Right ventricle myocardium inferior (tissue), 1 donor: ENCODE measurements at regions not wholly inside any gene's neighbourhood (a gene's known extent, or its start where the extent isn't known, plus 50 kb on each side); places are given as distances from the start of the nearest gene placed in this dataset.
"Not testable (repeated sequence)": the region's sequence is repeated elsewhere in the genome, so short reads cannot be mapped to it uniquely, and the experiment has no call there.

ENCODE experiments used
- ATAC-seq: fragments of 200-7000 bp; cut with Tn5 transposase; one replicate; pipeline ENCODE4 v1.9.1; 2020; ENCODE audit warnings: mild to moderate bottlenecking, moderate library complexity
- DNase-seq: peaks from one replicate; pipeline ENCODE4 v3.0.0; 2021; ENCODE audit errors: missing footprints
- intact Hi-C: fragments of 100-400 bp; cut with DNase I; formaldehyde crosslinking; loops from one replicate; pipeline ENCODE4 v1.11.0; 2022
- donor health status: DM: no; HTN: yes; CAD: no; lungs with severe emphysema.

DNA sequence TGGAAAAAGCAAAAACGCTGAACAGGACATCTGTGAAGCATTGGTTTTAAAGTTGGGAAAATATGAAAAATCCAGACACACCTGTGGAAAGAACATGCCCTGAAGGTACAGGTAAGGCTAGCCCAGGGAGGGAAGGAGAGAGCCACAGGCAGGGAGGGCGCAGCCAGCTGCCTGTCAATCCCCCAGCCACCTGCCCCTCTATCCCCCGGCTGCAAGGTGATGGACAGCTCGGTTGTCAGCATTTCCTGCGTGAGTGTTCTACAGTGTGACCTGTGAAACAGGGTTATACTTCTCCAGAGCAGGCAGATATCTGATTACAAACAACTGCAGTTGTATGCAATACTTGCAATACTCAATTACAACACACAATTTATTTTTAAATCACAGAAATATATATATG is 358.1 kb downstream of the SMOC2 start:
- no peak for ATAC-seq
- intact Hi-C loops, result no loop called here
- DNase-seq, result no peak

DNA sequence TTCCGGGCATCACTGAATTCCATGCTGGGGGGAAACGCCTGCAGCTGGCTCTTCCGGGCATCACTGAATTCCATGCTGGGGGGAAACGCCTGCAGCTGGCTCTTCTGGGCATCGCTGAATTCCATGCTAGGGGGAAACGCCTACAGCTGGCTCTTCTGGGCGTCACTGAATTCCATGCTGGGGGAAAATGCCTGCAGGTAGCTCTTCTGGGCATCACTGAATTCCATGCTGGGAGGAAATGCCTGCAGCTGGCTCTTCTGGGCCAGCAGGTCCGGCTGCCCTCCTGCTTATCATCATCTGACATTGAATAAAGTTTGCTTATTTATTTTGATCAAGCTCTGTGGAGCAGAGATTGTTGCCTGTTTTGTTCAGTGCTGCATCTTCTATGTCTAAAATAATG is 355.1 kb downstream of the SMOC2 start:
- ATAC-seq (no peak), DNase-seq (no peak)
- intact Hi-C loops, result no loop called here

DNA sequence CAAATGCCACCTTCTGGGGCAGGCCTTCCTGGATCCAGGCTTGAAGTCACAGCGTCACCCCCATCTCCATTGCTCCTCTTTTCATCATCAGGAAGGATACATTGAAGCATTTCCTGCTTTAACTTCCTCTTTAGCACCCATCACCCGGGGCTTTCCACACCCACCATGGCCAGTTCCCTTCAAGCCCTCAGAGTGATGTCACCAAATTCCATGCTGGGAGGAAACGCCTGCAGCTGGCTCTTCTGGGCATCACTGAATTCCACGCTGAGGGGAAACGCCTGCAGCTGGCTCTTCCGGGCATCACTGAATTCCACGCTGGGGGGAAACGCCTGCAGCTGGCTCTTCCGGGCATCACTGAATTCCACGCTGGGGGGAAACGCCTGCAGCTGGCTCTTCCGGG is 354.6 kb downstream of the SMOC2 start:
- intact Hi-C loops, ATAC-seq: not testable (repeated sequence)

DNA sequence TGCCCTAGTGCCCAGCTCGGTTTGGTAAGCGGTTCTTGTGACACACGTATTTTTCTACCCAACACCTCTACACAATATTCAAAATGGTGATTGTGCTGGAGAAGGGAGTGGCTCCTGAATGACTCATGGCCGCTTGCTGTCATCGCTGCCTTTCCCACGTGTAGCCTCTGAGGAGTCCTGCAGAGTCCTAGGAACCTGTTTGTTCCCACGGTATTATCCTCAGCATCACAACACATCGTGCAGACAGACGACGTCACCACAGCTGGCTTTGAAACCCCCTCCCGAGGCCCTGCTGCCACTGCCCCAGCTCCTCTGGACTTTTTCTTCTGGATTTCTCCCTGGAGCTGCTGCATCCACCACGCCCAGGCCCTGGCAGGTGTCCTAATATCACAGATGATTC is 353.5 kb downstream of the SMOC2 start:
- DNase-seq, result no peak
- intact Hi-C loops, result no loop called here
- no peak for ATAC-seq

More for the DNA sequence above, 354.6 kb downstream of the SMOC2 start:
- DNase-seq, result not testable (repeated sequence)

DNA sequence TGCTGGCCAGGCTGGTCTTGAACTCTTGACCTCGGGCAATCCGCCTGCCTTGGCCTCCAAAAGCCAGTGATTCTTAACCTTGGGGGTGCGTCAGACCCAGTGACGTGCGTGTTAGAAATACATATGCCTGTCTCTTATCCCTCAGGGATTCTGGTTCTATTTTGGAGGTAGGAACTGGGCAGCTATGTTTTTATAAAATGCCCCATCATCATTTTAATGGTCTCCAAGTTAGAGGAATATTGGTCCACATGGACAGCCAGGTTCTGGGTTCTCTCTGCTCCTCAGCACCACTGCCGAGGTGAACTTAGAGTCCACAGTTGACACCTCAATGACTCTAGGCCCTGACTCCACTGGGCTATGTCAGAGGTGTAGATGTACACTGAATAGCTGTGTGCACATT is 352.7 kb downstream of the SMOC2 start:
- DNase-seq (no peak), ATAC-seq (no peak)
- intact Hi-C loops, result no loop called here

DNA sequence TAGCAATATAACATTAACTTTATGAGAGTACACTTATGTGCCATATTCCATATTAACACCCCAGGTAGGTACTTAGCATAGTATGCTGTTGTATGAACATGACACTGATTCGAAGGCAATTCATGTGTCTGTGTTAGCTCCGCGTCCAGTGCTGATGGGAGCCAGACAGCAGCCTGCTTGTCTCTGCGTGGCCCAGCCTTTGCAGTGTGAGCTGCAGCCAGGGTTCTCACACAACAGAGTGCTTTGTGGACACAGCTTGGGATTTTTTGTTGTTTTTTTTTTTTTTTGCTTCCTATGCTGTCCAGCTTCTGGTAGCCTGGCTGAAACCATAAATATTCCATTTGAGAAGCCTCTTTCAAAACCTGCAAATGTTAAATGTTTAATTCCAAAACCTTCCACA is 350.9 kb downstream of the SMOC2 start:
- ATAC-seq (no peak), DNase-seq (no peak)
- intact Hi-C loops, result no loop called here

DNA sequence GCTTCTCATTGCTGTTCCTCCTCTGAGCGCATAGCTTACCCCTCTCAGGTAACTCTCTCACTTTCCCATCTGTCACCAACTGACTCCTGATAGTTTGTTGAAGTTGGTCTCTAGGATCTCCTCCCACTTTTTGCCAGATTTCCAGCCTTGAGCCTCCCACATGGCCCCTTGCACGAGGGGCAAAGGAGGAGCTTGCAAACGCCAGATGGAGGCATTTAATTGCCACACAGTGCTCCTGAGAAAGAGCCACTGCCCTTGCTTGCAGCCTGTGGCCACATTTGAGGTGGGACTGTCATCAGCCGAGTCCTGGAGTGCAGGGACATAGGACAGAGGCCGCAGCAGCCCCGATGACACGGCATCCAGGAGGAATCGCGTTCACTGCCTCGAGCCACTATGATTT is 348.7 kb downstream of the SMOC2 start:
- ATAC-seq (no peak), DNase-seq (no peak)
- intact Hi-C loops, result no loop called here

DNA sequence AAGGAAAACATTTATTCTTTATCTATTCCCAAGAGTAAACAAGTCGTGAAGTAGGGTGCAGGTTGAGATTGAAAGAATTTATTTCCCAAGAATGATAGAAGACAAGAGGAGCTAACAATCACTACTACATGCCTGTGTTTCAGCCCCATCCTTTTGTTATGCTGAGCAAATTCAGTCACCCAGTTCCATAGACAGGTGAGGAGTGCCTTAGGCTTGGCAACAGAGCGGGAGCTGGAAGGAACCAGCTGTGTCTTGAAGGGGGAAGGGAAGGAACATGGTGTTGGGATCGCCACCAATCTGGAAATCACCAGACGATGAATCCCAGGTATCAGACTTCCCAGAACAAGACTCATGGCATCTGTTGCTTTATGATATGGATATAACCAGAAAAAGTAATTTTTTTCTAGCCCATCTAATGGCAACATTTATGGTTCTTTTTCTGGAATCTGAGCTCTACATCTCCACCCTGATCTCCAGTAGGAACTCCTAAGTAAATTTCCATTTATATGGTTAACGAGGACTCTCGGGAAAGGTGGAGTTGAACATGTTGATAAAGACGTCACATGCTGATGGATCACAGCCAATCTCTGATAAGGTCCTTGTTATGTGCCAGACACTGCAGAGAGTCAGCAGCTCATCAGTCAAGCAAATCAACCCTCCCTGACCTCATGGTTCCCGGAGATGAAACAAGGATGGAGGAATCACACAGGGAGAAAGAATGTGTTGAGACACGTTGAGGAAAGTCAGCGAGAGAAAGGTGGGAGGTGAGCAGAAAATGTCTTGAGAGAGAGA is 344.9 kb downstream of the SMOC2 start:
- DNase-seq (no peak), ATAC-seq (no peak)
- intact Hi-C loops, result no loop called here

DNA sequence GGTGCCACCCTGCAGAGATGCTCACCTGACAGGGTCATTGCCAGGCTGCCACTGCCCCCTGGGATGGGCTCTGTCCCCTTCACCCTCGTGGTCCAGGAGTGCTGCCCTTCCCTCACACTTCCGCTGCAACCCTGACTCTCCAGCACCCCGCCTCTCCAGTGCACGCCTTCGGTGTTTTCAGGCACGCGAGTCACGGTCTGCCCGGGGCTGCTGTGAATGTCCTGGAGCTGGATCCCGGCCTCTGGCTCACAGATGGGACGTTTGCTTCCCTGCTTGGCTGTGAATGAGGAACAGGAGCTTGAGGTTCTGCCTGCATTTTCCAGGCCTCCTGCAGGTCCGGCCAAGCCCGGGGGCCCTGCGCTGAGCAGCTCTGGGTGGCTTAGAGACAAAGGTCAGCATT is 343.4 kb downstream of the SMOC2 start:
- intact Hi-C loops, result no loop called here
- ATAC-seq (no peak), DNase-seq (no peak)

DNA sequence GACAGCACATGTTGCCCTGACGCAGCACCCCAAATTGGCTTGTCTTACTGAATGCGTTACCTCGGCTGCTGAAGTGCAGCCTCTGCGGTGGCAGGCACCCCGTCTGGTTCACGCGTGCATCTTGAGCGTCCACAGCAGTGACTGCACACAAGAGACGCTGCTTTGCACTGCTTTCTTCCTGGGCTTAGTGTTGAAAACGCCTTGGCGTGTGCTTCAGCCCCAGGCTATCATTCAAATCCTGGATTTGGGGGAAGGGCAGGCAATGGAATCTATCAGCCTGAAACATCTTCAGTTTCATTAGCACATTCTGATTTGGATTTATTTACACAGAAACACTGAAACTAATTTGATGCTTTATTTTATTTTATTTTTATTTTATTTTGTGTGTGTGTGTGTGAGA is 342.7 kb downstream of the SMOC2 start:
- no peak for DNase-seq
- no peak for ATAC-seq
- intact Hi-C loops, result no loop called here

DNA sequence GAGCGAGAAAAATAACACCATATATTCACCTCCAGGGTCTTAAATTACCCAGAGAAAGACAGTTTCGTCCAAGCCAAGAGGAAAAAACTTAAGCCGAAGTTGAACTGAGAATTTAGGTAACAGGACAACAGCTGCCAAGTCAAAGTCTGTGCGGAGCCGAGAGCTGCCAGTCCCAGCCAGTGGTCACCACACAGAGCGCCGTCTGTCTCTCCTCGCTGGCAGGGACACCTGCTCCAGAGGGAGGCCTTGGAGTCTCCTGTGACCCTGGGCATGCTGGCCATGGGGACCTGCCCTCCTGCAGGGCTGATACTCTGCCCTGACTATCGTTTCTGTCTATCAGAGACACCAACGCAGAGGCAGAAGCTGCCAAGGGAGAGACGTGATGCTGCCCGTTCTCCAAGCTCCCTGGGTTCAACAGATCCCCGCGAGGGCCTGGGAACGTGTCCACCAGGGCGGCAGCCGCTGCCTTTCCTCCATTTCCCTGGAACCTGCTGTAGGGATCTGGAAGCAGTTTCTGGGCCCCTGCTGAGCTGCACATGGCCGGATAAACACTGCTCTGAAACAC is 341.3 kb downstream of the SMOC2 start:
- no peak for DNase-seq
- intact Hi-C loops, result no loop called here
- ATAC-seq, result no peak

DNA sequence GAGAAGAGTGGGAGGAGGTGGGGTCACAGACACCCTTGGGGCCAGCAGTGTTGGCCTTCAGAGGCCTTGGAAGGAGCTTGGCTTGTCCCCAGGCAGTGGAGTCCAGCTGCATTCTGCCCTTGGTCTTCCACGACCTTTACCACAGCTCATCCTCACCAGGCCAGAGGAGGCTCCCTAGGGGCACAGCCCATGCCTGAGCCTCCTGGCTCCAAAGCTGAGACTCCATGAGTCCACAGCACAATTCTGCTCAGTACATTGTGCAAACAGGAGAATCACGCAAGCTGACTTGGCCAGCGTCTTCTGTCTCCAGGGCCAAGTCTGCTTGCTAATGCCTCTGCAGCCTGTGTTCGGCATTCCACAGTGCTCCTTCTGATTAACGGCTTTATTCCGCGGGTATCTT is 337.2 kb downstream of the SMOC2 start:
- DNase-seq (peak; percentile 80), ATAC-seq (peak; percentile 95)
- intact Hi-C loops, result no loop called here

DNA sequence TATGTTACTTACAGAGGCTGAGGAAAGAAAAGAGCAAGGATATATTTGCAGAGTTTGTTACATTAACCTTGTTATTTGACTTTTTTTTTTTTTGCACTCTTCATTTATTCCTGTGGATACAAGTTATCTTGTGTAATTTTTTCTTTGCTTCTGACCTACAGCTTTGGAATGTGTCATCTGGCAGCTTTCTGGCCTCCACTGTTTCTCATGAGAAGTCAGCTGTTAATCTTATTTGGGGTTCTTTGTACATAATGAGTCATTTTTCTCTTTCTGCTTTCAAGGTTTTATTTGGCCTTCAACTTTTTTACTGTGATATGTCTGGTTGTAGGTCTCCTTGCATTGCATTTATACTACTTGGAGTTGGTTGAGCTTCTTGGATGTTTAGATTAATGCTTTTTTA is 333.4 kb downstream of the SMOC2 start:
- ATAC-seq, result no peak
- intact Hi-C loops, result no loop called here
- no peak for DNase-seq

DNA sequence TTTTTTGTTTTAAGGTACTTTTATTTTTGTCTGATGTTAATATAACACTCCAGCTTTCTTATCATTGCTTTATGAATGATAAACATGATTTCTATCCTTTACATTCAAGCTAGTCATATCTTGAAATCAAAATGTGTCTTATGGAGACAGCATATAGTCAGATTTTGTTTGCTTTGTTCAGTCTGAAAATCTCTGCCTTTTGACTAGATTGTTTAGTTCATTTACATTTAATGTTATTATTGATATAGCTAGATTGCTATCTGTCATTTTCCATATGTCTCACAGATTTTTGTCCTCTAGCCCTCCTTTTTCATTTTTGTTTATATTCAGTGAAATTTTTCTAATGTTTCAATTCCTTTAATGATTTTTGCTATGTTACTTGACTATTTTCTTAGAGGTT is 332.8 kb downstream of the SMOC2 start:
- no peak for DNase-seq
- ATAC-seq, result no peak
- intact Hi-C loops, result no loop called here

DNA sequence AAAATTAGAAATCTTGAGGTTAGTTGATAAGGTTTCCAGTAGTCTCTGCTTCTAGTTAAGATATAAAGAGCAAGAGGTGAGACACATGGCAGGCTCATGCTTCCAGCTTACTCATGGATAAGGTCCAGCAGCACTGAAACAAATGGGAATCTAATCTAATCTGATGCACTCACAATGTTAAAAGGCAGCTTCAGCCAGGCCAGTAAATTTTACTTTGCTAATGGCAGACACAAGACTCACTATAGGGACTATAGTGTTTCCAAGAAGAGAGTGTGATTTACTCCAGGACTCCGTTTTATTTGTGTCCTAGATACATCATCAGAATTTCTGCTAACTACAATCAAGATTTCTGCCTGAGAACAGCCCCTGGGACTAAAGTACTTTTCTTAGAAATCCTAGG is 324.8 kb downstream of the SMOC2 start:
- intact Hi-C loops, result no loop called here
- DNase-seq, result no peak
- no peak for ATAC-seq

DNA sequence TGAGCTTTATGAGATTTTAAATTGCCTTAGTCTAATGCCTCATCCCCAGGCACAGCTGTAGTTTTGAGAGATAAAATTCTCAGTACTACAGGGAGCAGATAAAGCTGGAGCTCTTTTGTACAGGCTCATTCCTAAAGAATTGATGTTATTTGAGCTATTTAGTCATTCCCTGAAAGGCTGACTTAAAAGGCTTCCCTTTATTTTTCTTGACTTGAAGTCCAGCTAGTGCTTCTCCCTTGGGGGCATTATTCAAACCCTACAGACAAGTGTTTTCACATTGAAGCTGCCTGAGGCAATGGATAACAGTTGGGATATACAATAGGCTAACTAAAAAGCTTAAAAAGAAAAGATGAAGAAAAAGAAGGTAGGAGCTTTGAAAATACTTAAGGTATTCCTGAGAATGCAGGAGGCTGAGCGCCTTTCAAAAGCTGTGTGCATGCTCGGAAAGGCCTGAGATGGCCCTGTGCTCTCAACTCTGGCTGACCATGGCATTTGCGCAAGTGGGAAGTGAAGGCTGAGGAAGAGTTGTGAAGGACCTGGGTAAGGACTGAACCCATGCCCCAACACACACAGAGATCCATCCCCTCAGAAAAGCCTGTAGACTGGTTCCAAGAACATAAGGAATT is 315.1 kb downstream of the SMOC2 start:
- peak; percentile 81 for ATAC-seq
- DNase-seq, result no peak
- intact Hi-C loops, result no loop called here

DNA sequence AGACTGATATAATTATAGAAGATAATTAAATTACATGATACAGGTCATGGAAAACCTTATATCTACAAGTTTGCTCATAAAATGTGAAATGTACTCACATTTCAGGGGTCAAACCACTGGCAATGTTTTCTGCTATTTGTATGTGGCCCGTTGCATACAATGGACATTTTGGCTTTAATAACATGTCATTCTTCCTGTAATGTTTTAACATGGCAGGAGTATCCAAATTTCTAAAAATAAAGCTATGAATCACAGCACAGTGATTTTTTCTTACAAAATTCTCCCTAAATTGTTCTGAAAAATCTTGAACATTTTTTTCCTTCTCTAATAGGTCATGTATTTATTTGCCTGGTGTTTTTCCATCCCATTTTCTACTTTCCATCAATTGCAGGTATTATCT is 305.7 kb downstream of the SMOC2 start:
- DNase-seq, result no peak
- intact Hi-C loops, result no loop called here
- ATAC-seq, result no peak

DNA sequence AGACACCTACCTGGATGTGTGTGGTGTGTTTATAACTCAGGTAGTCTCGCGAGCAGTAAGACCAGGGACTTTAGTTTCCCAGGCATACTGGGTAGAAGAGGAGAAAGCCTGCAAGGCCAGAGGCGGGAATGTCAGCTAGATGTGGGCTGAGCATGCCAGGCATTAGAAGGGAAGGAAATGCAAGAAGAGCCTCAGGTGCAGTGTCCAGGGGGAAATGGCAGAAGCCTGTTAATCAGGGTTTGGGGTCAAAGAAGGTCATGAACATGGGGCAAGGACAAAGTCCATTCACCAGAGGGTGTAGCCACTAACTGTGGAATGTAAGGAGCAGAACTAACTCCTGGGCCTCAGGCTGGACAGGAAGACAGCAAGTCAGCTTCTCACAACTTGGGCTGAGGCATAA is 305.0 kb downstream of the SMOC2 start:
- DNase-seq (no peak), ATAC-seq (no peak)
- intact Hi-C loops, result no loop called here

DNA sequence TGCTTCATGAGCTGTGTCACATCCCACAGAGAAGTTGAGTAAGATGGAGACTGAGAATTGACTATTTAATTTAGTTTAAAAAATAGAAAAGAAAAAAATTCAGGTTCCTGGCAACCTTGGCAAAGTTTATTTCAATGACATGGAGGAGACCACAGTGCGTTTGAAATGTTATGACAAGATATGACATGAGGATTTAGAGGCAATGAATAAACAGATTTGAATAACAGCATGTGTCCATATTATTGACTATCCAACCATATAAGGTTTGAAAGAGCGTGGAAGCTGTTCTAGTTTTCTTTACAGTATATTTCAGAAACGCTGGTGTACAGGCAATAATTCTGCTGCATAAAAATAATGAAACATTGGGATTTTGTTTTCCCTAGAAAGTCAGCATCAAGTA is 303.9 kb downstream of the SMOC2 start:
- DNase-seq, result no peak
- no peak for ATAC-seq
- intact Hi-C loops, result no loop called here

DNA sequence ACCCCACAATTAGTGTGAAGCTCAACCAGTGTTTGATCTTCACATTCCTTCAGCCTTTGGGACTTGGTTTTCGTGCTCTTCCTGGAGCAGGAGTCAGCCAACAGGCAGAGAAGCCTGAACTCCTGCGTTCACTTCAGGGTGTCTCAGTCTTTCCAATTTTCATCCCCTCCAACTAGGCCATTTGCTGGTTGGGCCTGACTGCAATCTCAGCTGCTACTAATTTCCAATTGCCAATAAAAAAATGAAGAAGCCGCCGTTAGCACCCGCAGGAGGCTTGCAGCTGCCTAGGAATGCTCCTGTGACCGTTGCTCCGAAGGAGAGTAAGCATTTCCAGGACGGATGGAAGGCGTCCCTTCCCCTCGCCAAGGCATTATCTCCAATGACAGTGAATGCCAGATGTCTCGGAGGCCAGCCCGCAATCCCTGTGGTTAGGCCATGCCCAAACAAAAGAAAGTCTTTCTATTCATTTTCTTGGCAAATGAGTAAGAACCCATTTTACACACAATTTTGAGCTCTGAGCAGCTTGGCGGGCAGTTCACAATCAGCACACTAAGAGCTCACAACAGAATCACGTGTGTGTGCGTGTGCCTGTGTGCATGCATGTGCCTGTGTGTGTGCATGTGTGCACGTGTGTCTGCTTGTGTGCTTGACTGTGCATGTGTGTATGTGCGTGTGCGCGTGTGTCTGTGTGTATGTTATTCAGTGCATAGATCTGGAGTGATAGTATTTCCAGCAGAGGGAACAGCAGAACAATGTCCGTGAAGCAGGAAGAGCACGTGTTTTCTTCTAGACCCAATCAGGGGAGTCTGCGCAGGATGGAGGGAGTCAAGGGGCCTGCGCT is 301.2 kb downstream of the SMOC2 start:
- no peak for ATAC-seq
- DNase-seq, result no peak
- intact Hi-C loops, result no loop called here
